MCF 10A (cell line): ENCODE measurements at regions not wholly inside any gene's neighbourhood (a gene's known extent, or its start where the extent isn't known, plus 50 kb on each side); places are given as distances from the start of the nearest gene placed in this dataset.

Source experiments
- BruUV-seq: library from RNA; stranded (reverse); fragments of 400-500 nt; replicated peaks from 2 replicates; lab custom pipeline; 2021; lab: Mats Ljungman, UMichigan
- CTCF ChIA-PET: fragments of 300-600 bp; sonication (Branson Sonifier 250); formaldehyde crosslinking; extraction: SDS; loops from one replicate; lab custom pipeline; 2021; ENCODE audit warnings: antibody characterized with exemption, inconsistent platforms; lab: Yijun Ruan, JAX
- POLR2A ChIA-PET: fragments of 300-600, 350-650 bp; sonication (Branson Sonifier 250); formaldehyde crosslinking; extraction: SDS; loops from one replicate; lab custom pipeline; 2020; ENCODE audit warnings: antibody characterized with exemption, inconsistent platforms; lab: Yijun Ruan, JAX
- DNase-seq: peaks from one replicate; pipeline ENCODE4 v3.0.0-alpha.2; 2018; ENCODE audit not compliant: unreplicated experiment
- H3K27ac Mint-ChIP-seq: one replicate; pipeline ENCODE4 v1.8.0; 2022; ENCODE audit warnings: mild to moderate bottlenecking, low read depth, mixed read lengths; ENCODE audit not compliant: unreplicated experiment
- H3K27me3 Mint-ChIP-seq: one replicate; pipeline ENCODE4 v1.8.0; 2022; ENCODE audit warnings: mixed read lengths; ENCODE audit not compliant: insufficient read depth, unreplicated experiment
- H3K36me3 Mint-ChIP-seq: one replicate; pipeline ENCODE4 v1.8.0; 2022; ENCODE audit warnings: mild to moderate bottlenecking, moderate library complexity, mixed read lengths; ENCODE audit not compliant: insufficient read depth, unreplicated experiment
- H3K4me1 Mint-ChIP-seq: one replicate; pipeline ENCODE4 v1.8.0; 2022; ENCODE audit warnings: mixed read lengths; ENCODE audit not compliant: insufficient read depth, unreplicated experiment
- H3K4me3 Mint-ChIP-seq: one replicate; pipeline ENCODE4 v1.8.0; 2022; ENCODE audit warnings: mild to moderate bottlenecking, moderate library complexity, mixed read lengths; ENCODE audit not compliant: unreplicated experiment
- H3K9me3 Mint-ChIP-seq: one replicate; pipeline ENCODE4 v1.8.0; 2022; ENCODE audit warnings: mixed read lengths; ENCODE audit not compliant: unreplicated experiment
- CTCF ChIP-seq: fragments of 200-600 bp; IDR thresholded peaks from one replicate; pipeline ENCODE4 v1.8.0; 2022; ENCODE audit warnings: antibody characterized with exemption, mild to moderate bottlenecking; ENCODE audit not compliant: unreplicated experiment
- intact Hi-C: fragments of 100-400 bp; cut with micrococcal nuclease; formaldehyde crosslinking; loops from 2 replicates; pipeline ENCODE4 v1.14.1; 2022

GRCh38 chr13:93079294-93079693 lies 147.3 kb upstream of the GPC6 start:
- no peak overlapping the region for H3K4me3 Mint-ChIP-seq
- ChIA-PET CTCF (interaction anchor here (0.6 kb wide), 1 partner anchor 1272 kb away, joined by 3 read pairs; no protein-coding TSS in a partner anchor), POLR2A (interaction anchor here (1.4 kb wide), 1 partner anchor 13 kb away, joined by 4 read pairs; no protein-coding TSS in a partner anchor)
- H3K27me3 Mint-ChIP-seq = no peaks in the 10 kb centered on the region
- H3K4me1 Mint-ChIP-seq = peaks cover 11% of the 10 kb centered on the region
- BruUV-seq = no TSS peak
- H3K27ac Mint-ChIP-seq = no peak overlapping the region
- DNase-seq = peak; percentile 39
- no peak for TF ChIP-seq CTCF
- intact Hi-C loops = no loop called here
- H3K36me3 Mint-ChIP-seq = no peaks in the 10 kb centered on the region
- H3K9me3 Mint-ChIP-seq = no peaks in the 10 kb centered on the region

DNA sequence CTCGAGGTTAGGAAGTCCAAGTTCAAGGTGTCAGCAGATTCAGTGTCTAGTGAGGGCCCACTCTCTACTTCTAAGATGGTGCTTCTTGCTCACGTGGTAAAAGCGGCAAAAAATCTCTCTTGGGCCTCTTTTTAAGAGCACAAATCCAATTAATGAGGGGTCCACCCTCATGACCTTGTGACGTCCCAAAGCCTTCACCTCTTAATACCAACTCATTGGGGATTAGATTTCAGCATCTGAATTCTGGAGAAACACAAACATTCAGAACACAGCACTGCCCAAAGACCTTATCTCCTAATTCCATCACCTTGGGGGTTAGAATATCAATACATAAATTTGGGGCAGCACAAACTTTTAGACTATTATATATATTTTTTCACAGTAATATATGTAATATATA lies 146.4 kb upstream of the GPC6 start:
- BruUV-seq = no TSS peak
- POLR2A ChIA-PET = no interaction called here
- intact Hi-C loops = no loop called here

GRCh38 chr13:93080587-93080986 lies 146.0 kb upstream of the GPC6 start:
- no TSS peak for BruUV-seq
- no peaks in the 10 kb centered on the region for H3K27me3 Mint-ChIP-seq
- peak; percentile 39 for DNase-seq
- H3K36me3 Mint-ChIP-seq = no peaks in the 10 kb centered on the region
- H3K9me3 Mint-ChIP-seq = no peaks in the 10 kb centered on the region
- intact Hi-C loops = no loop called here
- H3K4me1 Mint-ChIP-seq = peaks cover 11% of the 10 kb centered on the region
- ChIA-PET CTCF (no interaction called here), POLR2A (no interaction called here)
- TF ChIP-seq CTCF = no peak
- no peak overlapping the region for H3K4me3 Mint-ChIP-seq
- no peak overlapping the region for H3K27ac Mint-ChIP-seq

More for the DNA sequence above, 146.4 kb upstream of the GPC6 start:
- H3K4me1 Mint-ChIP-seq = peaks cover 11% of the 10 kb centered on the region
- no peaks in the 10 kb centered on the region for H3K9me3 Mint-ChIP-seq
- H3K27ac Mint-ChIP-seq = no peak overlapping the region
- H3K27me3 Mint-ChIP-seq = no peaks in the 10 kb centered on the region
- no peak overlapping the region for H3K4me3 Mint-ChIP-seq
- no peak for TF ChIP-seq CTCF
- H3K36me3 Mint-ChIP-seq = no peaks in the 10 kb centered on the region
- CTCF ChIA-PET = no interaction called here
- no peak for DNase-seq

DNA sequence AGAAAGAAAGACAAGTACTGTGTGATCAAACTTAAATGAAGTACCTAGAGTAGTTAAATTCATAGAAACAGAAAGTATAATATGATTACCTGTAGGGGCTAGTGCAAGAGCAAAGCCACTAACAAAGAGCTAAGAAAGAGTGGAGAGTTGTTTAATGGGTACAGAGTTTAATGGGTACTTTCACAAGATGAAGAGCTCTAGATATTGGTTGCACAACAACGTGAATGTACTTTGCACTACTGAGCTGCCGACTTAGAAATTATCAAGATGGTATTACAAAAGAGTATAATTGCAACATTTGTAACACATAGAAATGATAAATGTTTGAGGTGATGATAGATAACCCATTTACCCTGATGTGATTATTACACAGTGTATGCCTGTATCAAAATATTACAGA lies 140.3 kb upstream of the GPC6 start:
- Mint-ChIP-seq H3K4me3 (no peak overlapping the region), H3K9me3 (no peaks in the 10 kb centered on the region), H3K27ac (no peak overlapping the region), H3K36me3 (no peaks in the 10 kb centered on the region), H3K27me3 (no peaks in the 10 kb centered on the region), H3K4me1 (peaks cover 6% of the 10 kb centered on the region)
- ChIA-PET CTCF (interaction anchor here (0.5 to 1.1 kb wide), 3 partner anchors 49 to 518 kb away, joined by 3 to 4 read pairs (median 3); no protein-coding TSS in a partner anchor), POLR2A (no interaction called here)
- no peak for DNase-seq
- intact Hi-C loops = no loop called here
- BruUV-seq = no TSS peak
- TF ChIP-seq CTCF = no peak
